Stimulated activated CD8-positive, alpha-beta memory T cell treated with anti-CD3 and anti-CD28 coated beads, Interleukin-15, amount 100 ng/mL, for 1 hour (primary cell): ENCODE measurements at regions not wholly inside any gene's neighbourhood (a gene's known extent, or its start where the extent isn't known, plus 50 kb on each side); places are given as distances from the start of the nearest gene placed in this dataset.
"Not testable (repeated sequence)": the region's sequence is repeated elsewhere in the genome, so short reads cannot be mapped to it uniquely, and the experiment has no call there.

Source experiments
- DNase-seq: peaks from one replicate; pipeline ENCODE4 v3.0.0-alpha.2; 2020; ENCODE audit warnings: low read depth

- no peak for DNase-seq
These were observed 484.7 kb downstream of the DACH1 start for GRCh38 chr13:71382285-71382684.

- DNase-seq = no peak
These were observed 486.8 kb downstream of the DACH1 start for GRCh38 chr13:71380191-71380590.

- DNase-seq = no peak
These were observed 487.8 kb downstream of the DACH1 start for GRCh38 chr13:71378961-71379905.

GRCh38 chr13:71374471-71375049 is 492.4 kb downstream of the DACH1 start:
- no peak for DNase-seq

GRCh38 chr13:71368336-71368735 is 498.7 kb downstream of the DACH1 start:
- DNase-seq = no peak

- no peak for DNase-seq
These were observed 507.0 kb downstream of the DACH1 start for GRCh38 chr13:71360041-71360440.

- no peak for DNase-seq
These were observed 507.4 kb downstream of the DACH1 start for GRCh38 chr13:71359641-71360040.

GRCh38 chr13:71358218-71358617 is 508.8 kb downstream of the DACH1 start:
- no peak for DNase-seq

GRCh38 chr13:71355010-71355409 is 512.0 kb downstream of the DACH1 start:
- DNase-seq = no peak

GRCh38 chr13:71350886-71351285 is 516.1 kb downstream of the DACH1 start:
- DNase-seq = no peak

GRCh38 chr13:71345856-71346255 is 521.1 kb downstream of the DACH1 start:
- DNase-seq = not testable (repeated sequence)

- DNase-seq = no peak
These were observed 527.3 kb downstream of the DACH1 start for GRCh38 chr13:71339736-71340135.

- no peak for DNase-seq
These were observed 528.0 kb downstream of the DACH1 start for GRCh38 chr13:71339005-71339404.

GRCh38 chr13:71338070-71338469 is 528.9 kb downstream of the DACH1 start:
- DNase-seq = no peak

GRCh38 chr13:71327266-71327665 is 539.7 kb downstream of the DACH1 start:
- no peak for DNase-seq

- no peak for DNase-seq
These were observed 541.4 kb downstream of the DACH1 start for GRCh38 chr13:71325556-71325955.

- DNase-seq = no peak
These were observed 543.7 kb downstream of the DACH1 start for GRCh38 chr13:71323266-71323665.

GRCh38 chr13:71320452-71320851 is 546.6 kb downstream of the DACH1 start:
- no peak for DNase-seq

GRCh38 chr13:71316792-71317363 is 550.1 kb downstream of the DACH1 start:
- no peak for DNase-seq

GRCh38 chr13:71312923-71313322 is 554.1 kb downstream of the DACH1 start:
- no peak for DNase-seq

GRCh38 chr13:71309905-71310304 is 557.1 kb downstream of the DACH1 start:
- DNase-seq = no peak

GRCh38 chr13:71306821-71307220 is 560.2 kb downstream of the DACH1 start:
- no peak for DNase-seq

GRCh38 chr13:71304861-71305260 is 562.1 kb downstream of the DACH1 start:
- no peak for DNase-seq
